Astrocyte of the spinal cord (primary cell): ENCODE measurements at regions not wholly inside any gene's neighbourhood (a gene's known extent, or its start where the extent isn't known, plus 50 kb on each side); places are given as distances from the start of the nearest gene placed in this dataset.
A peak's percentile ranks its signal among the peaks of the same experiment; 100 is the strongest.
"Not testable (repeated sequence)": the region's sequence is repeated elsewhere in the genome, so short reads cannot be mapped to it uniquely, and the experiment has no call there.

ENCODE experiments used
- DNase-seq: peaks from one replicate; pipeline ENCODE4 v3.0.0; 2011; ENCODE audit warnings: low read depth, low spot score
- H3K4me3 ChIP-seq: 2 replicates; pipeline ENCODE4 v1.5.1; 2011; ENCODE audit warnings: low read depth, mild to moderate bottlenecking, low read length, moderate library complexity
- in situ Hi-C: cut with HindIII; loops from 2 replicates; pipeline ENCODE4 v1.10.0; 2017; ENCODE audit warnings: low sequenced_read_pairs
- TF ChIP-seq, protein P1 (sequence below): IDR thresholded peaks from 2 replicates; pipeline ENCODE4 v1.5.1; 2012; ENCODE audit warnings: low read depth, mild to moderate bottlenecking, low read length, inconsistent platforms

DNA sequence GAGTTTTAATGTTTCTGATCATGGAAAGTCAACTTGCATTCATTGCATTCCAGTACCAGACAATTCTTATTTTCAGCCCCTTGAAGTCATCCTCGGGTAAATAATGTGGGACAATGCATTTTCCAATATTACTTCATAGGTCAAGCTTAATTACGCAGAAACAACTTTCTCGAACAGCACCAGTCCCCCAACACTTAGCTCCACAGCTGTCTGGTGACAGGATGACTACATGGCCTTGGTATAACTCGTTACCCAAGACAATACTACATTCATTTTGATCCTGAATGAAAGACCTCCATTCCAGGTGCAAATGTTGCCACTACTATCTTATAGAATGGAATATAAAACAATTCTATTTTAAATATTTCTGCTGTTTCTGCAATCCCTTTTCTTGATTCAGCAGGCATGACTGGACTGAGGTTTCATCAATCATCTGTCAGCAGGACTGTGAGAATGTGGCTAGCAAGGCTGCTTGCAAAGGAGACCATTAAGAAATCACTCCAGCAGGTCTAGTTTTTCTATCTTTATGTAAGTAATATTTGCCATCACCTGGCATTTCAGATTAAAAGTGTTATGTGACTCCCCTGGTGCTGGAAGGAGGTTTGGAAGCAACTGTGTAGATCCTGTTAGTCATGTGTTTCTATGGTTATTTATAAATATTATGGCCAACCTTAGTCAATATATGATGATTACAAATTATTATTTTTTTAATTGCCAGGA lies 147.9 kb downstream of the HAO1 start:
- DNase-seq = peak; percentile 37

GRCh38 chr20:7798176-7798575 lies 142.1 kb downstream of the HAO1 start:
- peak; percentile 12 for DNase-seq
- no peak overlapping the region for H3K4me3 ChIP-seq
- TF ChIP-seq, protein P1, sequence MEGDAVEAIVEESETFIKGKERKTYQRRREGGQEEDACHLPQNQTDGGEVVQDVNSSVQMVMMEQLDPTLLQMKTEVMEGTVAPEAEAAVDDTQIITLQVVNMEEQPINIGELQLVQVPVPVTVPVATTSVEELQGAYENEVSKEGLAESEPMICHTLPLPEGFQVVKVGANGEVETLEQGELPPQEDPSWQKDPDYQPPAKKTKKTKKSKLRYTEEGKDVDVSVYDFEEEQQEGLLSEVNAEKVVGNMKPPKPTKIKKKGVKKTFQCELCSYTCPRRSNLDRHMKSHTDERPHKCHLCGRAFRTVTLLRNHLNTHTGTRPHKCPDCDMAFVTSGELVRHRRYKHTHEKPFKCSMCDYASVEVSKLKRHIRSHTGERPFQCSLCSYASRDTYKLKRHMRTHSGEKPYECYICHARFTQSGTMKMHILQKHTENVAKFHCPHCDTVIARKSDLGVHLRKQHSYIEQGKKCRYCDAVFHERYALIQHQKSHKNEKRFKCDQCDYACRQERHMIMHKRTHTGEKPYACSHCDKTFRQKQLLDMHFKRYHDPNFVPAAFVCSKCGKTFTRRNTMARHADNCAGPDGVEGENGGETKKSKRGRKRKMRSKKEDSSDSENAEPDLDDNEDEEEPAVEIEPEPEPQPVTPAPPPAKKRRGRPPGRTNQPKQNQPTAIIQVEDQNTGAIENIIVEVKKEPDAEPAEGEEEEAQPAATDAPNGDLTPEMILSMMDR = no peak
- in situ Hi-C loops = no loop called here

More for the DNA sequence above, 147.9 kb downstream of the HAO1 start:
- in situ Hi-C loops = no loop called here
- TF ChIP-seq, protein P1 = no peak
- H3K4me3 ChIP-seq = no peak overlapping the region

DNA sequence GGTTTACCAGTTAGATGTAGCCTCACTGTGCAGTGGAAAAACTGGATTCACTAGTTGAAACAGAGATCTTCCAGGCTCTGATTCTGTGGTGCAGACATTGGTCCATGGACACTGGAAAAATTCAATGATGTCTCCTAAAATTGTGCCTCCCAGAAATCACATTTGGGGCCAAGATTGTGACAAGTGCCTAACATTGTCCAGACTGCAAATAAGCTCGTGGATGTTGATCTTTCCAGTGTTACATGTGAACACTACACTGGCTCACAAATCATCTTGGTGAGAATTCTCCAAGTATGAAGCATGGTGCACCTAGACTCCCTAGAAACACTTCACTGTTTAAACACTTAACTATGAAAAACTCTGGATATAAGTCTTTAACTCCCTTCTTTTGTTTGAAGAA lies 140.4 kb downstream of the HAO1 start:
- H3K4me3 ChIP-seq = no peak overlapping the region
- DNase-seq = no peak
- in situ Hi-C loops = no loop called here
- TF ChIP-seq, protein P1 = no peak

DNA sequence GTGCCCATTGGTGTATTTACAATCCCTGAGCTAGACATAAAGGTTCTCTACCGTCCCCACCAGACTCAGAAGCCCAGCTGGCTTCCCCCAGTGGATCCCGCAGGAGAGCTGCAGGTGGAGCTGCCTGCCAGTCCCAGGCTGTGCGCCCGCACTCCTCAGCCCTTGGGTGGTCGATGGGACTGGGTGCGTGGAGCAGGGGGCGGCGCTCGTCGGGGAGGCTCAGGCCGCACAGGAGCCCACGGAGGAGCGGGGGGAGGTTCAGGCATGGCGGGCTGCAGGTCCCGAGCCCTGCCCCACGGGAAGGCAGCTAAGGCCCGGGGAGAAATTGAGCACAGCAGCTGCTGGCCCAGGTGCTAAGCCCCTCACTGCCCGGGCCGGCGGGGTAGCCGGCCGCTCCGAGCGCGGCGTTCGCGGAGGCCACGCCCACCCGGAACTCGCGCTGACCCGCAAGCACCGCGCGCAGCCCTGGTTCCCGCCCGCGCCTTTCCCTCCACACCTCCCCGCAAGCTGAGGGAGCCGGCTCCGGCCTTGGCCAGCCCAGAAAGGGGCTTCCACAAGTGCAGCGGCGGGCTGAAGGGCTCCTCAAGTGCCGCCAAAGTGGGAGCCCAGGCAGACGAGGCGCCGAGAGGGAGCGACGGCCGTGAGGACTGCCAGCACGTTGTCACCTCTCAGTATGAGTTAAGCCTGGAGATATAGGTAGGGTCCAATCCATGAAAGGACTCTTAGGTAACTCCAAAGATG lies 136.7 kb downstream of the HAO1 start:
- peak overlapping the region; percentile 3 for H3K4me3 ChIP-seq
- in situ Hi-C loops, DNase-seq: not testable (repeated sequence)

DNA sequence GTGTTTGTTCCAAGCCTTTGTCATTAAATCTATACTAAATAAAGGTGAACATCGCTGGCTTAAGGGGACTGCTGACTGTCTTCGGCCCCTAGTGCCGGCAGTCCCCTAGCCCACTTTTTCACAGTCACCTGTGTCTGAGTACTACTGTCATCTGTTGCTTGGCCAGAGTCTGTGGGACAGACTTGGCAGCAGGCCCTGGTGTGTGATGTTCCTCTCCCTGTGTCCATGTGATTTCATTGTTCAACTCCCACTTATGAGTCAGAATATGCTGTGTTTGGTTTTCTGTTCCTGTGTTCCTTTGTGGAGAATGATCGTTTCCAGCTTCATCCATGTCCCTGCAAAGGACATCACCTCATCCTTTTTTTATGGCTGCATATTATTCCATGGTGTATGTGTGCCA lies 133.4 kb downstream of the HAO1 start:
- in situ Hi-C loops = no loop called here
- no peak overlapping the region for H3K4me3 ChIP-seq
- no peak for DNase-seq
- TF ChIP-seq, protein P1 = no peak

DNA sequence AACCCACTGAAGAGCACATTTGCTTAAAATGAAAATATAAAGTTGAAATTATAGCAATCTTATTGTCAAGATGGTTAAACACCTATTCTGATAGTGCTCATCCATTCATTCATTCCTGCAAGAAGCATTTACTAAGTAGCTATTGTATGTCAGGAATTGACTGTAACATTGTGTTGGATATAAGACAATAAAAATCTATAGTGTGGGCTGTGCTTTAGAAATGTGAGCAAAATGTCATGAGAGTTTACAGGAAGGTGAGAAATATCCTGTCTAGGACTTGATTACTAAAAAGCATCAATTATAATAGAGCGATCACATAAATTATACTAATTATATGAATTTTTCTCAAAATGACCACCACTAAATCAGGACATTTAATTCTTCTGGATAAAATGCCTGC lies 123.0 kb downstream of the HAO1 start:
- TF ChIP-seq, protein P1 = no peak
- no peak for DNase-seq
- no peak overlapping the region for H3K4me3 ChIP-seq
- in situ Hi-C loops = no loop called here

DNA sequence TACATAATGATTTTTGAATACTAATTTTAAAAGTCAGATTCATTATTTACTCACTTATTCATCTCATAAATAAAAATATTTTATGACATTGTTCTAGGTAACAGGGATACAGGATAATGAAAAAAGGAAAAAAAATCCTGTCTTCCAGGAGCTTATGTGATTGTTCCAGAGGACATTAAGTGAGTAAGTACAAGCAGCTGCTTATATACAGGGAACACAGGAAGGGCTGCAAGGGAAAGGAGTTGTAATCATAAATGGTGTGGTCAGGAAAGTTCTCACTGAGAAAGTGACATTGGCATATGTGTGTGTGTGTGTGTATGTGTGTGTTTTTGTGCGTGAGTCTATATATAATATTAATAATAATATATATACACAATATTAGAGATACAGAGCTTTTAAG lies 121.8 kb downstream of the HAO1 start:
- no peak overlapping the region for H3K4me3 ChIP-seq
- no peak for DNase-seq
- TF ChIP-seq, protein P1 = no peak
- in situ Hi-C loops = no loop called here
